Fibroblast of lung (primary cell): ENCODE measurements at regions not wholly inside any gene's neighbourhood (a gene's known extent, or its start where the extent isn't known, plus 50 kb on each side); places are given as distances from the start of the nearest gene placed in this dataset.
"Not testable (repeated sequence)": the region's sequence is repeated elsewhere in the genome, so short reads cannot be mapped to it uniquely, and the experiment has no call there.

Experiments
- DNase-seq, 2 donors: peaks; one replicate each; pipeline versions ENCODE4 v3.0.0 to v3.0.0-alpha.2; 2010; ENCODE audit warnings: low read depth in 2 of 2
- H2AFZ ChIP-seq: 2 replicates; pipeline ENCODE4 v1.5.1; 2012; ENCODE audit warnings: low read length, control low read depth, inconsistent platforms
- H3K27ac ChIP-seq: 2 replicates; pipeline ENCODE4 v1.5.1; 2011; ENCODE audit warnings: low read length, control low read depth; ENCODE audit not compliant: insufficient read depth
- H3K27me3 ChIP-seq: 2 replicates; pipeline ENCODE4 v1.5.1; 2011; ENCODE audit warnings: mild to moderate bottlenecking, low read length; ENCODE audit not compliant: control insufficient read depth, insufficient read depth
- H3K36me3 ChIP-seq: 2 replicates; pipeline ENCODE4 v1.5.1; 2011; ENCODE audit warnings: low read length; ENCODE audit not compliant: control insufficient read depth, insufficient read depth
- H3K4me1 ChIP-seq: 2 replicates; pipeline ENCODE4 v1.5.1; 2011; ENCODE audit warnings: low read length; ENCODE audit not compliant: control insufficient read depth, insufficient read depth; ENCODE audit errors: extremely low read depth
- H3K4me2 ChIP-seq: 2 replicates; pipeline ENCODE4 v1.5.1; 2011; ENCODE audit warnings: low read length, control low read depth; ENCODE audit not compliant: insufficient read depth; ENCODE audit errors: extremely low read depth
- H3K4me3 ChIP-seq, 4 experiments: fragments of 200-600 bp in 1 of 4; sonication (generic) in 1 of 4; replicated peaks in 1 of 4; 2 replicates each; pipeline ENCODE4 v1.5.1; 2011 to 2016; ENCODE audit warnings: low read length in 4 of 4, low read depth in 3 of 4, mild to moderate bottlenecking in 3 of 4, control low read depth in 2 of 4, inconsistent platforms in 1 of 4, mixed read lengths in 1 of 4; ENCODE audit not compliant: insufficient read depth in 1 of 4; ENCODE audit errors: control extremely low read depth in 1 of 4
- H3K79me2 ChIP-seq: 2 replicates; pipeline ENCODE4 v1.5.1; 2012; ENCODE audit warnings: mild to moderate bottlenecking, low read length, inconsistent platforms; ENCODE audit not compliant: control insufficient read depth, insufficient read depth
- H3K9ac ChIP-seq: 2 replicates; pipeline ENCODE4 v1.5.1; 2011; ENCODE audit warnings: mild to moderate bottlenecking, low read length, control low read depth; ENCODE audit not compliant: insufficient read depth
- H3K9me3 ChIP-seq: 2 replicates; pipeline ENCODE4 v1.5.1; 2012; ENCODE audit warnings: low read depth, low read length; ENCODE audit not compliant: control insufficient read depth, insufficient read depth
- H4K20me1 ChIP-seq: 2 replicates; pipeline ENCODE4 v1.5.1; 2011; ENCODE audit warnings: low read length; ENCODE audit not compliant: control insufficient read depth, insufficient read depth; ENCODE audit errors: extremely low read depth
- CTCF ChIP-seq, 2 donors: IDR thresholded peaks in 1 of 2; conservative IDR thresholded peaks in 1 of 2; 1 replicate in 1 of 2; 2 replicates in 1 of 2; pipeline ENCODE4 v1.5.1; 2011 to 2012; ENCODE audit warnings: low read length in 2 of 2, control low read depth in 1 of 2, inconsistent platforms in 1 of 2, low read depth in 1 of 2, mild to moderate bottlenecking in 1 of 2
- EZH2 ChIP-seq: IDR thresholded peaks from 2 replicates; pipeline ENCODE4 v1.5.1; 2012; ENCODE audit warnings: low read length, control low read depth, mild to moderate bottlenecking; ENCODE audit errors: missing control alignments

GRCh38 chr4:81307991-81308390, 93.0 kb upstream of the PRKG2 start:
- no peak for TF ChIP-seq EZH2
- no peak for TF ChIP-seq CTCF (conservative IDR thresholded peaks at IDR 0.05 in 1 of 2, IDR thresholded peaks at IDR 0.05 in 1 of 2; ENCODE audit: low read depth in 1 of 2, low read length in 2 of 2)
- Histone ChIP-seq H4K20me1 (no peaks in the 10 kb centered on the region), H3K27me3 (no peaks in the 10 kb centered on the region), H3K79me2 (no peaks in the 10 kb centered on the region), H2AFZ (no peak overlapping the region), H3K4me3 (no peak overlapping the region), H3K27ac (no peak overlapping the region), H3K9ac (no peak overlapping the region), H3K4me2 (no peak overlapping the region), H3K9me3 (no peaks in the 10 kb centered on the region), H3K36me3 (no peaks in the 10 kb centered on the region), H3K4me1 (no peaks in the 10 kb centered on the region)
- DNase-seq, result no peak

- H3K4me1 ChIP-seq, result no peaks in the 10 kb centered on the region
- H3K4me3 ChIP-seq, result no peak overlapping the region
- no peaks in the 10 kb centered on the region for H3K79me2 ChIP-seq
- no peaks in the 10 kb centered on the region for H3K36me3 ChIP-seq
- DNase-seq, result peak in 1 of 2 donors; percentile 88
- no peak for TF ChIP-seq EZH2
- TF ChIP-seq CTCF (conservative IDR thresholded peaks at IDR 0.05 in 1 of 2, IDR thresholded peaks at IDR 0.05 in 1 of 2; ENCODE audit: low read depth in 1 of 2, low read length in 2 of 2), result no peak
- H4K20me1 ChIP-seq, result no peaks in the 10 kb centered on the region
- H3K4me2 ChIP-seq, result no peak overlapping the region
- no peaks in the 10 kb centered on the region for H3K27me3 ChIP-seq
- no peak overlapping the region for H2AFZ ChIP-seq
- no peaks in the 10 kb centered on the region for H3K9me3 ChIP-seq
- H3K9ac ChIP-seq, result no peak overlapping the region
- H3K27ac ChIP-seq, result no peak overlapping the region
These were observed 89.8 kb upstream of the PRKG2 start for GRCh38 chr4:81304871-81305270.

GRCh38 chr4:81300352-81300751, 85.3 kb upstream of the PRKG2 start:
- not testable (repeated sequence) for H3K9me3 ChIP-seq, H3K36me3 ChIP-seq, H2AFZ ChIP-seq, H4K20me1 ChIP-seq, H3K9ac ChIP-seq, H3K27ac ChIP-seq, H3K4me3 ChIP-seq, H3K27me3 ChIP-seq, H3K79me2 ChIP-seq, H3K4me2 ChIP-seq, H3K4me1 ChIP-seq, DNase-seq

GRCh38 chr4:81290813-81291212, 75.8 kb upstream of the PRKG2 start:
- H3K9ac ChIP-seq, result no peak overlapping the region
- DNase-seq, result no peak
- H3K4me2 ChIP-seq, result no peak overlapping the region
- TF ChIP-seq EZH2, result no peak
- TF ChIP-seq CTCF (conservative IDR thresholded peaks at IDR 0.05 in 1 of 2, IDR thresholded peaks at IDR 0.05 in 1 of 2; ENCODE audit: low read depth in 1 of 2, low read length in 2 of 2), result no peak
- no peaks in the 10 kb centered on the region for H3K4me1 ChIP-seq
- no peaks in the 10 kb centered on the region for H3K27me3 ChIP-seq
- H2AFZ ChIP-seq, result no peak overlapping the region
- no peak overlapping the region for H3K4me3 ChIP-seq
- H3K9me3 ChIP-seq, result no peaks in the 10 kb centered on the region
- H3K27ac ChIP-seq, result no peak overlapping the region
- no peaks in the 10 kb centered on the region for H3K79me2 ChIP-seq
- H4K20me1 ChIP-seq, result no peaks in the 10 kb centered on the region
- H3K36me3 ChIP-seq, result no peaks in the 10 kb centered on the region
